ENCODE measurements at regions not wholly inside any gene's neighbourhood (a gene's known extent, or its start where the extent isn't known, plus 50 kb on each side); places are given as distances from the start of the nearest gene placed in this dataset.

- Histone ChIP-seq H3K4me3 (replicated peaks; ENCODE audit: low read depth, low read length) (no peak overlapping the region), H3K27me3 (replicated peaks; ENCODE audit: control insufficient read depth, insufficient read depth, low read length) (no peaks in the 10 kb centered on the region), H3K36me3 (ENCODE audit: control insufficient read depth, insufficient read depth, low read length) (no peaks in the 10 kb centered on the region)
- DNase-seq (ENCODE audit: extremely low read depth, insufficient read length) = no peak
- TF ChIP-seq CTCF (IDR thresholded peaks at IDR 0.05; ENCODE audit: insufficient read depth, low read length, poor library complexity, severe bottlenecking) = no peak
Observed at GRCh38 chr19:5205381-5205780, 135.2 kb downstream of the PTPRS start.

DNA sequence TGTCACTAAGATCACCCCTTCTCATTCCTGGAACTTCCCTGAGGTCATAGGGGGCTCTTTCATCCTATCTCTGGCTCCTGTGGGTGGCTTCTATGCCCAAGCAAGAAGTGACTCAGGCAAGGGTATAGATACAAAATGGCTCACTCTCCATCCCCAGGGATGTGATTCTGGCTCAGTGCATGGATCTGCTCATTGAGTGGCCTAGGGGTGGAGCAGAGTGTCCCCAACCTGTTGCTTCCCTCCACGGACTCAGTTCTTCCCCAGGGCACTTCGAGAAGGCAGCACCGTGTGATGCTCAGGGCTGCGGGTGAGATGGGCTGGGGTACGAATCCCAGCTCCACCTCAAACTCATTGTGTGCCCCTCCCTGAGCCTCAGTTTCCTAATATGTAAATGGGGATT is 136.4 kb downstream of the PTPRS start:
- H3K27me3 ChIP-seq (replicated peaks; ENCODE audit: control insufficient read depth, insufficient read depth, low read length) = no peaks in the 10 kb centered on the region
- TF ChIP-seq CTCF (IDR thresholded peaks at IDR 0.05; ENCODE audit: insufficient read depth, low read length, poor library complexity, severe bottlenecking) = no peak
- no peak overlapping the region for H3K4me3 ChIP-seq (replicated peaks; ENCODE audit: low read depth, low read length)
- H3K36me3 ChIP-seq (ENCODE audit: control insufficient read depth, insufficient read depth, low read length) = no peaks in the 10 kb centered on the region
- DNase-seq (ENCODE audit: extremely low read depth, insufficient read length) = no peak

All from GM06990 (cell line).